Neuronal stem cell (in vitro differentiated cells): ENCODE measurements at regions not wholly inside any gene's neighbourhood (a gene's known extent, or its start where the extent isn't known, plus 50 kb on each side); places are given as distances from the start of the nearest gene placed in this dataset.

Experiments used
- DNase-seq: peaks from one replicate; pipeline ENCODE4 v3.0.0-alpha.2; 2013; ENCODE audit warnings: low spot score
- H2AFZ ChIP-seq: one replicate; pipeline ENCODE4 v1.6.1; 2013; ENCODE audit warnings: mild to moderate bottlenecking, low read length, inconsistent platforms
- H2AK5ac ChIP-seq: 2 replicates; pipeline ENCODE4 v1.6.1; 2013; ENCODE audit warnings: low read depth, mild to moderate bottlenecking, inconsistent platforms, low read length, moderate library complexity, mixed read lengths
- H2BK120ac ChIP-seq: 2 replicates; pipeline ENCODE4 v1.6.1; 2013; ENCODE audit warnings: low read depth, mild to moderate bottlenecking, inconsistent platforms, low read length, moderate library complexity, mixed read lengths
- H2BK12ac ChIP-seq: one replicate; pipeline ENCODE4 v1.6.1; 2013; ENCODE audit warnings: low read length, inconsistent platforms
- H2BK15ac ChIP-seq: 2 replicates; pipeline ENCODE4 v1.6.1; 2013; ENCODE audit warnings: mild to moderate bottlenecking, low read length, inconsistent platforms, mixed read lengths
- H2BK5ac ChIP-seq: one replicate; pipeline ENCODE4 v1.6.1; 2013; ENCODE audit warnings: inconsistent platforms, mild to moderate bottlenecking, low read length, moderate library complexity
- H3K14ac ChIP-seq: one replicate; pipeline ENCODE4 v1.6.1; 2013; ENCODE audit warnings: low read length, inconsistent platforms
- H3K18ac ChIP-seq: 2 replicates; pipeline ENCODE4 v1.6.1; 2013; ENCODE audit warnings: low read length, inconsistent platforms
- H3K23ac ChIP-seq: 2 replicates; pipeline ENCODE4 v1.6.1; 2013; ENCODE audit warnings: low read depth, mild to moderate bottlenecking, mixed read lengths, low read length, inconsistent platforms; ENCODE audit not compliant: poor library complexity
- H3K27ac ChIP-seq: replicated peaks from 3 replicates; pipeline ENCODE4 v1.5.1; 2013; ENCODE audit warnings: low read length, inconsistent platforms
- H3K27me3 ChIP-seq, 3 experiments: 2 replicates each; pipeline ENCODE4 v1.6.1; 2013; ENCODE audit warnings: low read length in 3 of 3, mild to moderate bottlenecking in 2 of 3, inconsistent platforms in 1 of 3, low read depth in 1 of 3, mixed read lengths in 1 of 3, moderate library complexity in 1 of 3; ENCODE audit not compliant: control insufficient read depth in 3 of 3, insufficient read depth in 3 of 3
- H3K36me3 ChIP-seq, 2 donors: replicated peaks in 1 of 2; 2 replicates each; pipeline ENCODE4 v1.6.1; 2013; ENCODE audit warnings: low read length in 2 of 2; ENCODE audit not compliant: control insufficient read depth in 2 of 2, insufficient read depth in 2 of 2
- H3K4ac ChIP-seq: 2 replicates; pipeline ENCODE4 v1.6.1; 2013; ENCODE audit warnings: inconsistent platforms, mild to moderate bottlenecking, low read length, moderate library complexity
- H3K4me1 ChIP-seq, 2 donors: 1 replicate in 1 of 2; 2 replicates in 1 of 2; pipeline ENCODE4 v1.6.1; 2013; ENCODE audit warnings: low read length in 2 of 2, low read depth in 1 of 2; ENCODE audit not compliant: control insufficient read depth in 2 of 2, insufficient read depth in 1 of 2
- H3K4me2 ChIP-seq: one replicate; pipeline ENCODE4 v1.6.1; 2013; ENCODE audit warnings: mild to moderate bottlenecking, low read length, inconsistent platforms; ENCODE audit not compliant: insufficient read depth, poor library complexity, severe bottlenecking
- H3K4me3 ChIP-seq, 2 donors: 2 replicates each; pipeline ENCODE4 v1.5.1; 2013; ENCODE audit warnings: low read length in 2 of 2, mild to moderate bottlenecking in 2 of 2, inconsistent platforms in 1 of 2, moderate library complexity in 1 of 2
- H3K79me1 ChIP-seq: one replicate; pipeline ENCODE4 v1.6.1; 2013; ENCODE audit warnings: low read depth, mild to moderate bottlenecking, inconsistent platforms, low read length, moderate library complexity
- H3K9ac ChIP-seq: one replicate; pipeline ENCODE4 v1.6.1; 2013; ENCODE audit warnings: mild to moderate bottlenecking, low read depth, low read length, inconsistent platforms; ENCODE audit not compliant: poor library complexity
- H3K9me3 ChIP-seq, 2 donors: replicated peaks in 1 of 2; 2 replicates each; pipeline versions ENCODE3 to v1.6.1; 2013; ENCODE audit warnings: low read length in 2 of 2, mild to moderate bottlenecking in 2 of 2, inconsistent platforms in 1 of 2, low read depth in 1 of 2, mixed read lengths in 1 of 2, moderate library complexity in 1 of 2; ENCODE audit not compliant: control insufficient read depth in 2 of 2, insufficient read depth in 1 of 2
- H4K8ac ChIP-seq: one replicate; pipeline ENCODE4 v1.6.1; 2013; ENCODE audit warnings: low read depth, mild to moderate bottlenecking, inconsistent platforms, low read length, moderate library complexity
- H4K91ac ChIP-seq: one replicate; pipeline ENCODE4 v1.6.1; 2013; ENCODE audit warnings: low read length, low read depth, mild to moderate bottlenecking, inconsistent platforms; ENCODE audit not compliant: poor library complexity
- WGBS, 2 donors: extraction: QIAGEN DNeasy Blood & Tissue Kit; methylation state at CpG; one replicate each; pipeline ENCODE4 v1.1.7; 2013; ENCODE audit warnings: missing lambda C conversion rate in 2 of 2, mixed read lengths in 1 of 2; ENCODE audit not compliant: insufficient read length in 2 of 2, insufficient replicate concordance in 1 of 2; ENCODE audit errors: extremely low coverage in 2 of 2; 5-methylcytosine and 5-hydroxymethylcytosine counted together

- no peak for DNase-seq
- H3K27ac ChIP-seq: no peak overlapping the region
- no peaks in the 10 kb centered on the region for H3K79me1 ChIP-seq
- H3K14ac ChIP-seq: no peak overlapping the region
- no peak overlapping the region for H2BK15ac ChIP-seq
- no peak overlapping the region for H3K4me3 ChIP-seq
- no peak overlapping the region for H3K18ac ChIP-seq
- no peak overlapping the region for H3K4me2 ChIP-seq
- H3K9ac ChIP-seq: no peak overlapping the region
- no peak overlapping the region for H2AFZ ChIP-seq
- H3K27me3 ChIP-seq: peaks cover 0 to 15% (median 0%) of the 10 kb centered on the region in 3 experiments
- H3K9me3 ChIP-seq: no peaks in the 10 kb centered on the region
- no peaks in the 10 kb centered on the region for H3K4me1 ChIP-seq
- H3K23ac ChIP-seq: no peak overlapping the region
- WGBS, 2 donors: no CpG with 5 or more reads among the region's 4 CpGs
- no peak overlapping the region for H3K4ac ChIP-seq
- H2BK5ac ChIP-seq: no peak overlapping the region
- no peak overlapping the region for H4K8ac ChIP-seq
- no peak overlapping the region for H2AK5ac ChIP-seq
- no peaks in the 10 kb centered on the region for H3K36me3 ChIP-seq
- no peak overlapping the region for H4K91ac ChIP-seq
- H2BK12ac ChIP-seq: no peak overlapping the region
- H2BK120ac ChIP-seq: no peak overlapping the region
Measured at GRCh38 chr2:30073523-30073922, 73.3 kb upstream of the YPEL5 start.

GRCh38 chr2:30074023-30074422 lies 72.8 kb upstream of the YPEL5 start:
- H3K4me2 ChIP-seq: no peak overlapping the region
- no peaks in the 10 kb centered on the region for H3K36me3 ChIP-seq
- H3K4me1 ChIP-seq: no peaks in the 10 kb centered on the region
- no peak overlapping the region for H2BK12ac ChIP-seq
- no peak overlapping the region for H3K9ac ChIP-seq
- no peak overlapping the region for H2BK15ac ChIP-seq
- no peaks in the 10 kb centered on the region for H3K79me1 ChIP-seq
- no peaks in the 10 kb centered on the region for H3K9me3 ChIP-seq
- no peak overlapping the region for H3K4ac ChIP-seq
- H2AFZ ChIP-seq: no peak overlapping the region
- no CpG with 5 or more reads among the region's 6 CpGs for WGBS, 2 donors
- H2BK120ac ChIP-seq: no peak overlapping the region
- H3K23ac ChIP-seq: peak overlapping the region; percentile 38
- no peak overlapping the region for H3K14ac ChIP-seq
- H3K4me3 ChIP-seq: no peak overlapping the region
- no peak overlapping the region for H4K8ac ChIP-seq
- no peak overlapping the region for H3K27ac ChIP-seq
- no peak overlapping the region for H3K18ac ChIP-seq
- no peak overlapping the region for H4K91ac ChIP-seq
- peaks cover 0 to 15% (median 0%) of the 10 kb centered on the region in 3 experiments for H3K27me3 ChIP-seq
- no peak for DNase-seq
- no peak overlapping the region for H2BK5ac ChIP-seq
- no peak overlapping the region for H2AK5ac ChIP-seq

- Histone ChIP-seq H3K18ac (no peak overlapping the region), H2BK5ac (no peak overlapping the region), H2BK15ac (no peak overlapping the region), H3K9ac (no peak overlapping the region), H4K8ac (no peak overlapping the region), H3K27ac (no peak overlapping the region), H3K4me2 (no peak overlapping the region), H2AK5ac (no peak overlapping the region), H2BK120ac (no peak overlapping the region), H2BK12ac (no peak overlapping the region), H3K36me3 (no peaks in the 10 kb centered on the region), H3K4me1 (no peaks in the 10 kb centered on the region), H3K4ac (no peak overlapping the region), H3K9me3 (no peaks in the 10 kb centered on the region), H3K14ac (no peak overlapping the region), H3K79me1 (no peaks in the 10 kb centered on the region), H3K27me3 (peaks cover 0 to 12% (median 0%) of the 10 kb centered on the region in 3 experiments), H3K23ac (no peak overlapping the region), H4K91ac (no peak overlapping the region), H2AFZ (no peak overlapping the region), H3K4me3 (no peak overlapping the region)
- no peak for DNase-seq
- WGBS, 2 donors: no CpG with 5 or more reads among the region's 1 CpG
Measured at GRCh38 chr2:30078521-30078920, 68.3 kb upstream of the YPEL5 start.

GRCh38 chr2:30084915-30085314 lies 61.9 kb upstream of the YPEL5 start:
- H3K36me3 ChIP-seq: no peaks in the 10 kb centered on the region
- H3K14ac ChIP-seq: no peak overlapping the region
- H4K8ac ChIP-seq: no peak overlapping the region
- H3K4ac ChIP-seq: no peak overlapping the region
- WGBS, 2 donors: no CpG with 5 or more reads among the region's 4 CpGs
- H2BK15ac ChIP-seq: no peak overlapping the region
- H3K18ac ChIP-seq: no peak overlapping the region
- no peak overlapping the region for H2AFZ ChIP-seq
- peak overlapping the region; percentile 42 for H2BK12ac ChIP-seq
- no peaks in the 10 kb centered on the region for H3K79me1 ChIP-seq
- peaks cover 0 to 18% (median 0%) of the 10 kb centered on the region in 3 experiments for H3K27me3 ChIP-seq
- H3K9ac ChIP-seq: no peak overlapping the region
- H3K4me1 ChIP-seq: peaks cover 0 to 4% of the 10 kb centered on the region in 2 donors
- no peak for DNase-seq
- H3K9me3 ChIP-seq: no peaks in the 10 kb centered on the region
- H2BK5ac ChIP-seq: peak overlapping the region; percentile 46
- H3K27ac ChIP-seq: no peak overlapping the region
- H3K23ac ChIP-seq: no peak overlapping the region
- no peak overlapping the region for H4K91ac ChIP-seq
- no peak overlapping the region for H2BK120ac ChIP-seq
- H3K4me2 ChIP-seq: no peak overlapping the region
- H2AK5ac ChIP-seq: no peak overlapping the region
- H3K4me3 ChIP-seq: no peak overlapping the region
